Neural cell (in vitro differentiated cells): ENCODE measurements at regions not wholly inside any gene's neighbourhood (a gene's known extent, or its start where the extent isn't known, plus 50 kb on each side); places are given as distances from the start of the nearest gene placed in this dataset.

ENCODE experiments used
- H2AFZ ChIP-seq: fragments of 200-600, 300-800 bp; sonication (generic), shearing (Covaris generic); 2 replicates; pipeline ENCODE4 v1.6.0; 2014; ENCODE audit warnings: low read depth, mild to moderate bottlenecking, antibody characterized with exemption, low read length, moderate library complexity
- H3F3A ChIP-seq: fragments of 200-600 bp; shearing (Covaris generic); 2 replicates; pipeline ENCODE4 v1.6.1; 2016; ENCODE audit warnings: mild to moderate bottlenecking, moderate library complexity, mixed read lengths, antibody characterized with exemption, low read length; ENCODE audit not compliant: insufficient read depth, poor library complexity, severe bottlenecking
- H3K27ac ChIP-seq: fragments of 200-600, 300-800 bp; sonication (generic), shearing (Covaris generic); 2 replicates; pipeline ENCODE4 v1.5.1; 2014; ENCODE audit warnings: mild to moderate bottlenecking, low read length, moderate library complexity
- H3K27me3 ChIP-seq: fragments of 300-800, 200-600 bp; sonication (generic), shearing (Covaris generic); 2 replicates; pipeline ENCODE4 v1.6.0; 2014; ENCODE audit warnings: mild to moderate bottlenecking, low read depth, low read length, moderate library complexity; ENCODE audit not compliant: insufficient read depth
- H3K36me3 ChIP-seq: fragments of 300-800, 200-600 bp; sonication (generic), shearing (Covaris generic); 2 replicates; pipeline ENCODE4 v1.5.1; 2014; ENCODE audit warnings: mild to moderate bottlenecking, antibody characterized with exemption, low read length, moderate library complexity; ENCODE audit not compliant: insufficient read depth
- H3K4me2 ChIP-seq: fragments of 300-800, 200-600 bp; sonication (generic), shearing (Covaris generic); 2 replicates; pipeline ENCODE4 v1.6.0; 2014; ENCODE audit warnings: mild to moderate bottlenecking, low read length
- H3K4me3 ChIP-seq: fragments of 300-800, 200-600 bp; sonication (generic), shearing (Covaris generic); 2 replicates; pipeline ENCODE4 v1.5.1; 2014; ENCODE audit warnings: mild to moderate bottlenecking, low read length, moderate library complexity
- H3K79me2 ChIP-seq: fragments of 200-600 bp; shearing (Covaris generic); replicated peaks from 2 replicates; pipeline ENCODE4 v1.6.0; 2014; ENCODE audit warnings: mild to moderate bottlenecking, low read length, moderate library complexity; ENCODE audit not compliant: insufficient read depth
- H3K9ac ChIP-seq: fragments of 300-800, 200-600 bp; sonication (generic), shearing (Covaris generic); 2 replicates; pipeline ENCODE4 v1.6.1; 2016; ENCODE audit warnings: mild to moderate bottlenecking, low read length, mixed read lengths
- H3K9me2 ChIP-seq: fragments of 200-600 bp; shearing (Covaris generic); 2 replicates; pipeline ENCODE4 v1.6.1; 2016; ENCODE audit warnings: mild to moderate bottlenecking, low read length, mixed read lengths; ENCODE audit not compliant: insufficient read depth
- H3K9me3 ChIP-seq: fragments of 200-600, 300-800 bp; sonication (generic), shearing (Covaris generic); 2 replicates; pipeline ENCODE4 v1.6.1; 2016; ENCODE audit warnings: mild to moderate bottlenecking, mixed run types, low read length, moderate library complexity, mixed read lengths
- H4K20me1 ChIP-seq: fragments of 200-600 bp; shearing (Covaris generic); 2 replicates; pipeline ENCODE4 v1.6.1; 2016; ENCODE audit warnings: mild to moderate bottlenecking, mixed run types; ENCODE audit not compliant: insufficient read depth
- EP300 ChIP-seq: fragments of 450-650 bp; conservative IDR thresholded peaks from 2 replicates; pipeline ENCODE4 v1.6.1; 2014; ENCODE audit warnings: antibody characterized with exemption, mild to moderate bottlenecking, moderate library complexity; ENCODE audit not compliant: poor library complexity, severe bottlenecking
- EZH2 ChIP-seq: fragments of 200-600, 300-800 bp; shearing (Covaris generic), sonication (generic); IDR thresholded peaks from 2 replicates; pipeline ENCODE4 v1.6.1; 2014; ENCODE audit warnings: antibody characterized with exemption, low read length, borderline replicate concordance, mild to moderate bottlenecking; ENCODE audit not compliant: insufficient read depth, poor library complexity, severe bottlenecking
- MXI1 ChIP-seq: fragments of 450-650 bp; conservative IDR thresholded peaks from 2 replicates; pipeline ENCODE4 v1.6.1; 2014; ENCODE audit warnings: antibody characterized with exemption, mild to moderate bottlenecking; ENCODE audit not compliant: poor library complexity, severe bottlenecking
- POLR2AphosphoS5 ChIP-seq: IDR thresholded peaks from 2 replicates; pipeline ENCODE4 v1.6.1; 2012
- RAD21 ChIP-seq: fragments of 450-650 bp; conservative IDR thresholded peaks from 2 replicates; pipeline ENCODE4 v1.6.1; 2014; ENCODE audit warnings: antibody characterized with exemption, mild to moderate bottlenecking, moderate library complexity
- REST ChIP-seq: IDR thresholded peaks from 2 replicates; pipeline ENCODE4 v1.6.1; 2012; ENCODE audit warnings: borderline replicate concordance
- SMC3 ChIP-seq: fragments of 450-650 bp; conservative IDR thresholded peaks from 2 replicates; pipeline ENCODE4 v1.6.1; 2014; ENCODE audit warnings: antibody characterized with exemption, mild to moderate bottlenecking, moderate library complexity; ENCODE audit not compliant: poor library complexity
- TAF1 ChIP-seq: IDR thresholded peaks from 2 replicates; pipeline ENCODE4 v1.6.1; 2012; ENCODE audit warnings: low read depth
- TF ChIP-seq, protein P1 (sequence below): fragments of 450-650 bp; IDR thresholded peaks from 2 replicates; pipeline ENCODE4 v1.5.1; 2014; ENCODE audit warnings: antibody characterized with exemption, mild to moderate bottlenecking, moderate library complexity; ENCODE audit not compliant: poor library complexity, severe bottlenecking

- no peak overlapping the region for H3K4me2 ChIP-seq
- no peaks in the 10 kb centered on the region for H3K9me3 ChIP-seq
- H2AFZ ChIP-seq: no peak overlapping the region
- H3K27ac ChIP-seq: no peak overlapping the region
- H3K27me3 ChIP-seq: no peaks in the 10 kb centered on the region
- no peaks in the 10 kb centered on the region for H3K79me2 ChIP-seq
- no peaks in the 10 kb centered on the region for H3F3A ChIP-seq
- no peaks in the 10 kb centered on the region for H4K20me1 ChIP-seq
- H3K36me3 ChIP-seq: no peaks in the 10 kb centered on the region
- TF ChIP-seq POLR2AphosphoS5 (no peak), REST (no peak), MXI1 (no peak), SMC3 (no peak), EZH2 (no peak), RAD21 (no peak), EP300 (no peak), TAF1 (no peak)
- TF ChIP-seq, protein P1, sequence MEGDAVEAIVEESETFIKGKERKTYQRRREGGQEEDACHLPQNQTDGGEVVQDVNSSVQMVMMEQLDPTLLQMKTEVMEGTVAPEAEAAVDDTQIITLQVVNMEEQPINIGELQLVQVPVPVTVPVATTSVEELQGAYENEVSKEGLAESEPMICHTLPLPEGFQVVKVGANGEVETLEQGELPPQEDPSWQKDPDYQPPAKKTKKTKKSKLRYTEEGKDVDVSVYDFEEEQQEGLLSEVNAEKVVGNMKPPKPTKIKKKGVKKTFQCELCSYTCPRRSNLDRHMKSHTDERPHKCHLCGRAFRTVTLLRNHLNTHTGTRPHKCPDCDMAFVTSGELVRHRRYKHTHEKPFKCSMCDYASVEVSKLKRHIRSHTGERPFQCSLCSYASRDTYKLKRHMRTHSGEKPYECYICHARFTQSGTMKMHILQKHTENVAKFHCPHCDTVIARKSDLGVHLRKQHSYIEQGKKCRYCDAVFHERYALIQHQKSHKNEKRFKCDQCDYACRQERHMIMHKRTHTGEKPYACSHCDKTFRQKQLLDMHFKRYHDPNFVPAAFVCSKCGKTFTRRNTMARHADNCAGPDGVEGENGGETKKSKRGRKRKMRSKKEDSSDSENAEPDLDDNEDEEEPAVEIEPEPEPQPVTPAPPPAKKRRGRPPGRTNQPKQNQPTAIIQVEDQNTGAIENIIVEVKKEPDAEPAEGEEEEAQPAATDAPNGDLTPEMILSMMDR: no peak
- no peak overlapping the region for H3K4me3 ChIP-seq
- no peaks in the 10 kb centered on the region for H3K9me2 ChIP-seq
- H3K9ac ChIP-seq: no peak overlapping the region
Observed at GRCh38 chr4:19748519-19749479, 502.9 kb upstream of the SLIT2 start.

DNA sequence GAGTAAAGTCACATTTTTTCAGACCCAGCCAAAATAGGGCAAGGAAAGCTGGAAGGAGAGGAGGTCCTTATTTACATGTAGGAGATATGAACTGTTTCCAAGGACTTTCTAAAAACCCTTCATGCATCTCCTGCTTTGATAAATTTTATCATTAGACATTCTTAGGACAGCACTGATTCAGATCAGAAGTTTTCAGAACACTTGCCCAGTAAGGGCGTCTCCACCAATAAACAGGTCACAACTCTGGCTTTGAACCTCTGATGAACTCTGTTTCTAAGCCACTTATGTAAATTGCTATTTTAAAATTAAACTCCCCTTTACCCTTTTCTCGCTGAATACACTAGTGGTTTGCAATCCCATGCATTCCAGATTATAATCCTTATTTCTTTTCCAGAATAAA lies 505.3 kb upstream of the SLIT2 start:
- Histone ChIP-seq H3K27me3 (no peaks in the 10 kb centered on the region), H3K9me2 (no peaks in the 10 kb centered on the region), H3K4me3 (no peak overlapping the region), H2AFZ (no peak overlapping the region), H3K36me3 (no peaks in the 10 kb centered on the region), H4K20me1 (no peaks in the 10 kb centered on the region), H3K27ac (no peak overlapping the region), H3K79me2 (no peaks in the 10 kb centered on the region), H3K9ac (no peak overlapping the region), H3K4me2 (no peak overlapping the region), H3K9me3 (no peaks in the 10 kb centered on the region), H3F3A (no peaks in the 10 kb centered on the region)
- no peak for TF ChIP-seq POLR2AphosphoS5
- TF ChIP-seq, protein P1: no peak
- TF ChIP-seq MXI1: no peak
- no peak for TF ChIP-seq REST
- TF ChIP-seq SMC3: no peak
